Activated B cell treated with CpG ODN at 0.5 μM for 24 hours (primary cell): ENCODE measurements at regions not wholly inside any gene's neighbourhood (a gene's known extent, or its start where the extent isn't known, plus 50 kb on each side); places are given as distances from the start of the nearest gene placed in this dataset.

Source experiments
- ATAC-seq: fragments of 200-7000 bp; cut with Tn5 transposase; one replicate; pipeline ENCODE4 v1.10.0; 2021; ENCODE audit warnings: low read depth, mild to moderate bottlenecking, moderate library complexity
- CTCF ChIA-PET: fragments of 350-600 bp; sonication (Branson Sonifier 250); formaldehyde crosslinking; loops from one replicate; lab custom pipeline; 2021; ENCODE audit warnings: antibody characterized with exemption; lab: Charles Lee
- POLR2A ChIA-PET: fragments of 350-600 bp; sonication (Branson Sonifier 250); formaldehyde crosslinking; loops from one replicate; lab custom pipeline; 2021; ENCODE audit warnings: antibody characterized with exemption; lab: Charles Lee
- DNase-seq: peaks from one replicate; pipeline ENCODE4 v3.0.0; 2022
- H3K27ac Mint-ChIP-seq: one replicate; pipeline ENCODE4 v1.8.0; 2020; ENCODE audit warnings: mixed read lengths
- H3K27me3 Mint-ChIP-seq: one replicate; pipeline ENCODE4 v1.8.0; 2021; ENCODE audit warnings: mixed read lengths
- H3K36me3 Mint-ChIP-seq: one replicate; pipeline ENCODE4 v1.8.0; 2021; ENCODE audit warnings: low read depth, mixed read lengths
- H3K4me1 Mint-ChIP-seq: one replicate; pipeline ENCODE4 v1.8.0; 2021; ENCODE audit warnings: mixed read lengths
- H3K4me3 Mint-ChIP-seq: one replicate; pipeline ENCODE4 v1.8.0; 2020; ENCODE audit warnings: mild to moderate bottlenecking, mixed read lengths
- H3K9me3 Mint-ChIP-seq: one replicate; pipeline ENCODE4 v1.8.0; 2020; ENCODE audit warnings: mixed read lengths
- CTCF ChIP-seq: fragments of 200-600 bp; IDR thresholded peaks from one replicate; pipeline ENCODE4 v1.8.0; 2022; ENCODE audit warnings: antibody characterized with exemption, mild to moderate bottlenecking
- intact Hi-C: fragments of 100-400 bp; cut with micrococcal nuclease; formaldehyde crosslinking; loops from one replicate; pipeline ENCODE4 v1.15.1; 2024

GRCh38 chr2:151071906-151072305 lies 189.8 kb downstream of the RBM43 start:
- DNase-seq (no peak), ATAC-seq (no peak)
- Mint-ChIP-seq H3K4me3 (no peak overlapping the region), H3K27ac (no peak overlapping the region), H3K27me3 (peaks cover 8% of the 10 kb centered on the region), H3K36me3 (no peaks in the 10 kb centered on the region), H3K4me1 (no peaks in the 10 kb centered on the region), H3K9me3 (peaks cover 4% of the 10 kb centered on the region)
- intact Hi-C loops = no loop called here
- ChIA-PET POLR2A (no interaction called here), CTCF (no interaction called here)
- TF ChIP-seq CTCF = no peak

GRCh38 chr2:151071382-151071781 lies 190.3 kb downstream of the RBM43 start:
- DNase-seq (no peak), ATAC-seq (no peak)
- peaks cover 4% of the 10 kb centered on the region for H3K9me3 Mint-ChIP-seq
- H3K4me1 Mint-ChIP-seq = no peaks in the 10 kb centered on the region
- ChIA-PET POLR2A (no interaction called here), CTCF (no interaction called here)
- H3K4me3 Mint-ChIP-seq = no peak overlapping the region
- intact Hi-C loops = no loop called here
- H3K27ac Mint-ChIP-seq = no peak overlapping the region
- H3K36me3 Mint-ChIP-seq = no peaks in the 10 kb centered on the region
- no peak for TF ChIP-seq CTCF
- peaks cover 8% of the 10 kb centered on the region for H3K27me3 Mint-ChIP-seq

GRCh38 chr2:151070253-151070652 lies 191.4 kb downstream of the RBM43 start:
- Mint-ChIP-seq H3K27ac (no peak overlapping the region), H3K27me3 (peaks cover 8% of the 10 kb centered on the region), H3K4me1 (no peaks in the 10 kb centered on the region), H3K36me3 (no peaks in the 10 kb centered on the region), H3K4me3 (no peak overlapping the region), H3K9me3 (peaks cover 4% of the 10 kb centered on the region)
- DNase-seq = no peak
- no peak for ATAC-seq
- CTCF ChIA-PET = no interaction called here
- POLR2A ChIA-PET = no interaction called here
- intact Hi-C loops = no loop called here
- TF ChIP-seq CTCF = no peak

- TF ChIP-seq CTCF = no peak
- no peaks in the 10 kb centered on the region for H3K9me3 Mint-ChIP-seq
- no peak for ATAC-seq
- DNase-seq = no peak
- intact Hi-C loops = no loop called here
- CTCF ChIA-PET = no interaction called here
- no peaks in the 10 kb centered on the region for H3K27me3 Mint-ChIP-seq
- H3K4me3 Mint-ChIP-seq = no peak overlapping the region
- H3K27ac Mint-ChIP-seq = no peak overlapping the region
- no peaks in the 10 kb centered on the region for H3K36me3 Mint-ChIP-seq
- POLR2A ChIA-PET = no interaction called here
- no peaks in the 10 kb centered on the region for H3K4me1 Mint-ChIP-seq
These were observed 193.8 kb downstream of the RBM43 start for GRCh38 chr2:151067658-151068369.

GRCh38 chr2:151063271-151063670 lies 198.4 kb downstream of the RBM43 start:
- H3K4me1 Mint-ChIP-seq = no peaks in the 10 kb centered on the region
- CTCF ChIA-PET = no interaction called here
- DNase-seq = no peak

More at GRCh38 chr2:151063271-151063670, 198.4 kb downstream of the RBM43 start:
- no peaks in the 10 kb centered on the region for H3K36me3 Mint-ChIP-seq
- no peaks in the 10 kb centered on the region for H3K9me3 Mint-ChIP-seq
- peaks cover 2% of the 10 kb centered on the region for H3K27me3 Mint-ChIP-seq
- no peak for ATAC-seq
- H3K4me3 Mint-ChIP-seq = no peak overlapping the region
- no peak for TF ChIP-seq CTCF
- POLR2A ChIA-PET = no interaction called here
- no peak overlapping the region for H3K27ac Mint-ChIP-seq
- intact Hi-C loops = no loop called here
